Muscle of leg (tissue), 3 donors: ENCODE measurements at regions not wholly inside any gene's neighbourhood (a gene's known extent, or its start where the extent isn't known, plus 50 kb on each side); places are given as distances from the start of the nearest gene placed in this dataset.

Source experiments
- DNase-seq: peaks from one replicate; pipeline ENCODE4 v3.0.0; 2013
- H3K27ac ChIP-seq: one replicate; pipeline ENCODE4 v1.5.1; 2013; ENCODE audit warnings: mild to moderate bottlenecking, low read length, control low read depth
- H3K27me3 ChIP-seq: one replicate; pipeline ENCODE4 v1.6.1; 2013; ENCODE audit warnings: low read length; ENCODE audit not compliant: control insufficient read depth, insufficient read depth
- H3K36me3 ChIP-seq: one replicate; pipeline ENCODE4 v1.6.1; 2013; ENCODE audit warnings: low read length; ENCODE audit not compliant: control insufficient read depth, insufficient read depth
- H3K4me1 ChIP-seq: one replicate; pipeline ENCODE4 v1.6.1; 2013; ENCODE audit warnings: low read length; ENCODE audit not compliant: control insufficient read depth, insufficient read depth
- H3K4me3 ChIP-seq: one replicate; pipeline ENCODE4 v1.5.1; 2013; ENCODE audit warnings: low read length, control low read depth
- H3K9me3 ChIP-seq: replicated peaks from 2 replicates; pipeline ENCODE4 v1.6.1; 2013; ENCODE audit warnings: low read depth, low read length; ENCODE audit not compliant: control insufficient read depth
- WGBS: methylation state at CpG from one replicate; pipeline ENCODE4 v1.1.5; 2013; ENCODE audit warnings: missing lambda C conversion rate; ENCODE audit not compliant: insufficient coverage; 5-methylcytosine and 5-hydroxymethylcytosine counted together

DNA sequence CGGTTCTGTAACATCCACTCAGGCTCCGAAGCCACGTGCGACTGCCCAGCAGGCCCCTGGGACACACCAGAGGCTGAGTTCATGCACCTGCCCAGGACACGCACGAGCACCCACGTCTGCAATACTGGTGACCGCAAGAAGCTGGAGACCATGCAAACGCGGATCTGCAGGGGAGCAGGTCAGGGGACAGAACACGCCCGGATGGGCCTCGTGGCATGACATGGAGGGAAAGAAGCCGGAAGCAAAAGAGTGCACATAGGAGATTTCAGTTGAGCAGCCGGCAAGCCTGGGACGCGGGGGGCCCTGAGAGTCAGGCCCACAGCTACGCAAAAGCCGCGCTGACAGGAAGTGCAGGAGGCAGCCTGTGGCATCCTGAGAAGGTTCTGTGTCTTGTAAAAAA lies 73.7 kb downstream of the FOXL3 start:
- Histone ChIP-seq H3K4me3 (no peak overlapping the region), H3K36me3 (no peaks in the 10 kb centered on the region), H3K9me3 (peaks cover 1% of the 10 kb centered on the region), H3K4me1 (peaks cover 21% of the 10 kb centered on the region), H3K27me3 (peaks cover 45% of the 10 kb centered on the region), H3K27ac (no peak overlapping the region)
- no peak for DNase-seq
- WGBS: 82% methylated on average over 20 of the region's 20 CpGs

DNA sequence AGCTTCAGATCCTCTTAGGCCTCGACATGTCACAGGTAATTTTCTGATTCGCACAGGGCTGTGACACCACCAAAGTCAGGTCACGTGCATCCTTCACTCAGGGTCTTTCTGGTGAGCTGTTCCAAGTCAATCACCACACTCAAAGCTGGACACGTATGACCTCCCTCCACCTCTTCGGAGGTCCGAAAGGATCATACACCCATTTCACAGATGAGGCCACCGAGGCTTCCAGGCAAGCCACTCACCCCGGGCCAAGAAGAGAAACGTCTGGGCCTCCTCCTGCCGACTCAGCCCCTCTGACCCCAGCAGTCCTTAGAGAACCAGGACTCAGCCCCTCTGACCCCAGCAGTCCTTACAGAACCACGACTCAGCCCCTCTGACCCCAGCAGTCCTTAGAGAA lies 74.6 kb downstream of the FOXL3 start:
- Histone ChIP-seq H3K36me3 (no peaks in the 10 kb centered on the region), H3K9me3 (no peaks in the 10 kb centered on the region), H3K27ac (no peak overlapping the region), H3K4me1 (peaks cover 21% of the 10 kb centered on the region), H3K4me3 (no peak overlapping the region), H3K27me3 (peaks cover 38% of the 10 kb centered on the region)
- no peak for DNase-seq
- 89% methylated on average over 10 of the region's 11 CpGs for WGBS

DNA sequence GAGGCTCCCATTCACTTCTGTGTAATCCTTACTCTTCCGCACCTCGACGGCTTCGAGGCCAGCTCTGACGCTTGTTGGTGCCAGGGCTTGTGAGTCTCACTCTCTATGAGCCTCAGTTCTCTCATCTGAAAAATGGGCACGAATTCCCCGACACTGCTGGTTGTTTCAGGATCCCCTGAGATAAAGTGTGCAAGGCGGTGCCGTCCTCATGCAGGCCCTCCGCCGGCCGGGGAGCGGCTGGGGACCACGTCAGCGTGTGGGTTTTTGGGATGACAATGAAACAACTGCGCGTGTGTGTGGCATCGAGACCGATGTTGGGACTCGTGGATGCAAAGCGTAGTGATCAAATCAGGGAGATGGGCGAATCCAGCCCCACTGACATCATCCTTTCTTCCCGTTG lies 75.6 kb downstream of the FOXL3 start:
- Histone ChIP-seq H3K9me3 (no peaks in the 10 kb centered on the region), H3K27ac (no peak overlapping the region), H3K27me3 (peaks cover 28% of the 10 kb centered on the region), H3K36me3 (no peaks in the 10 kb centered on the region), H3K4me3 (no peak overlapping the region), H3K4me1 (peaks cover 13% of the 10 kb centered on the region)
- no peak for DNase-seq
- WGBS: 84% methylated on average over 23 of the region's 23 CpGs

DNA sequence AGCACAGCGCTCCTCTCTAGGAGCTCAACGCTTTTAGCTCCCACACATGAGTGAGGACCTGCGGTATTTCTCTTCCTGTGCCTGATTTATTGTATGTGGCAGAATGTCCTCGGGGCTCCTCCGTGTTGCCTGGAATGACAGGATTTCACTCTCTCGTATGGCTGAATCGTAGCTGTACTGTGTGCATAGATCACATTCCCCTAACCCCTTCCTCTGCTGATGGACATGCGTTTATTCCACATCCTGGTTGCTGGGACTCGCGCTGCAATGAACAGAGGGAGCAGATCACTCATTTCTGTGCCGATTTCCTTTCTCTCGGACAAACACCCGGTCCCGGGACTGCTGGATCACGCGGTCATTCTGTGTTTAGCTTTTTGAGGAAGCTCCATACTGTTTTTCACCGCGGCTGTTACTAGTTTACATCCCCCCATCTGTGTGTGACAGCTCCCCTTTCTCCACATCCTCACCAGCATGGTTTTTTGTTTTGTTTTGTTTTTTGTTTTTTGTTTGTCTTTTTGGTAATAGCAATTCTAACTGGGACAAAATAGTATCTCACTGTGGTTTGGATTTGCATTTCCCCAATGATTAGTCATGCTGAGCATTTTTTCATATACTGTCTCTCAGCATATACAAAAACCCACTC lies 76.3 kb downstream of the FOXL3 start:
- Histone ChIP-seq H3K27me3 (peaks cover 25% of the 10 kb centered on the region), H3K27ac (no peak overlapping the region), H3K4me1 (peaks cover 12% of the 10 kb centered on the region), H3K4me3 (no peak overlapping the region), H3K9me3 (no peaks in the 10 kb centered on the region), H3K36me3 (no peaks in the 10 kb centered on the region)
- WGBS: 3% methylated on average over 14 of the region's 18 CpGs
- peak; percentile 53 for DNase-seq

DNA sequence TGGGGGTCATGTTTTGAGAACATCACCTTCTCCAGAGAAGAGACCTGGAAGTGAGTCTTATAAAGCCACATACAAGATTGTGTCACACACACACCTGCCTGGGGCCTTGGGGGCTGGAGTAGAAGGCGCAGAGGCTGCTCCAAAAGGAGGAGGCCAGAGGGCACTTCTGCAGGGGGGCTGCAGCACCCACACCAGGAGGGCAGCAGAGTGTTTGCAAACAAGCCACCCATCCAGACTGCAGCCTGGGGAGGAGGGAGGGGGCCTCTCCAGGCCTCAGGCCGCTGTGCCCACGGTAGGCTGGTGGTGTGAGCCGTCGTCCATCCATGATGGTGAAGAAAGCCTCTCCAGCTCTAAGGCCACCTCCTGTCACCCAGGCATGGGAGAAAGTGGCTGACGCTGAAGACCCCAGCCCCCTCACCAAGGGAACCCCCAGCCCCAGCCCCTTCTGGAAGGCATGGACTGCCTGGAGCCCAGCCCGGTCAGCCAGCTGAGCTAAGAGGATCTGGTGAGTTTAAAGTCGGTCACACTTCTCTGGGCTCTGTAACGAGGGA lies 77.5 kb downstream of the FOXL3 start:
- no peaks in the 10 kb centered on the region for H3K36me3 ChIP-seq
- no peak overlapping the region for H3K27ac ChIP-seq
- 64% methylated on average over 2 of the region's 9 CpGs for WGBS
- H3K4me3 ChIP-seq: no peak overlapping the region
- no peaks in the 10 kb centered on the region for H3K9me3 ChIP-seq
- H3K4me1 ChIP-seq: peaks cover 5% of the 10 kb centered on the region
- DNase-seq: no peak
- H3K27me3 ChIP-seq: peaks cover 22% of the 10 kb centered on the region

DNA sequence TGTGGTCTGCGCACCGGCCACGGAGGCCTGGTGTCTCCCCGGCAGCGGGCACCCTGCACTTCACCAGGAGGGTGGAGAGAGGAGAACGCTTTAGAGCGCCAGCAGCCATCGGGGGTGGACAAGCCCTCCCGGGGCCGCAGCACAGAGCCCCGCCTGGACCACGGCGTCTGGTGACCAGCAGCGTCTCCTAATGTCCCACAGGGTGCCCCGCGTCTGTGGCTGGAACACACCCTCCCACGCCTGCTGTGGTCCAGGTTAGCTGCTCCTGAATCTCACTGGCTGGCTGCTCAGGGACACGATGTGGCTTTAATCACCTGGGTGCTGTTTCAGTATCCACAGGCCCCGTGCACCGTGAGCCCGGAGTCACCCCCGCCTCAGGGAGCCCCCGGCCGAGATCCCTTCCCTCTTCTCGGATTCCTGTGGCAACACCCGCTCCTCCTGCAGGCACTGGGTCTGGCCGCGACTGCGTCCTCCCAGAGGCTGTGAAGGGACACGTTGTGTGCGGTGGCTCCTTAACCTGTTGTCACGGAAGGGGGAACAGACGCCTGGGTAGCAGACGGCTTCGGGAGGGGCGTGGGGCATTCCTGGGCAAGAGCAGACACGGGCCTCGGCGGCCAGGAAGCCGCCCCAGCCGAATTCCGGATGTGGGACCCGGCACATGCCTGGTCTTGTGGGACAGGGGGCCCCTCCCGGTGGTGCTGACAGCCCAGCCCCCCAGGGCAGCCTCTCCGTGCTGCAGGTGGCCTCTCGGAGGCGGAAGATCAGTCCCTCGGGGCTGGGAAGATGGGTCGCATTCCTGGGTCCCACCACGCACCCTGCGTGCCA lies 78.9 kb downstream of the FOXL3 start:
- 66% methylated on average over 46 of the region's 51 CpGs for WGBS

DNA sequence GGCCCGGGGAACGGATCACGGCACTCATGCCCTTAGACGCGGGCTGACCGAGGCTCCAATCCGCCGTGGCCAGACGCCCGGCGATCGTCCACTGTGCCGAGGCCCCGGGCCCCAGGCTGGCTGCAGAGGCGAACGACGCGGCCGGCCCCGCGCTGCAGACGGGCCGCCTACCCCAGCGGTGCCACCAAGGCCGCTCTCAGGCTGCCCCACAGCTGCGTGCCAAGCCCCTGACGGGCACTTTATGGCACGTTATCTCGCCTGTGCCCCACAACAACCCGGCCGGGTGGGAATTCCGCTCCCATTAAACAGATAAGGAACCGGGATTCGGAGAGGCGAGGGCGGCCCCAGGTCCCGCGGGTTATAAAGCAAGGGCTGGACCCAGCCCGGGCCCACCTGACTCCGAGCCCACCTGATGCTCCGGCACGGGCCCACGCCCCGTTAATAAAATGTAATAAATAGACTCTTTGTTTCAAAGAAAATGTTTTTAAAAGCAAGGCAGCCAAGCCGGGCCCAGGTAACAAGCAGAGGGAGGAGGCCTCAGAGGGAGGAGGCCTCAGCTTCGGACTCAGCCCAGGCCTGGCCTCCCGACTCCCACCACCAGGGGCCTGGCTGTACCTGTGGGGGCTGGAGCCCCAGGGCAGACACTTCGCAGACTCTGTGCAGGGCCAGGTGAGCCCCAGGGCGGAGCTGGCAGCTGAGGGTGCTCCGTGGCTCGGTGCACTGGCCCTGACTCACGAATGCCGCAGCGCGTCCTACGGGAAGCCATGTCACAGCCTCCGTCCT lies 79.7 kb downstream of the FOXL3 start:
- H3K27me3 ChIP-seq: peaks cover 34% of the 10 kb centered on the region
- H3K4me1 ChIP-seq: peaks cover 8% of the 10 kb centered on the region
- no peak for DNase-seq
- no peak overlapping the region for H3K27ac ChIP-seq
- H3K36me3 ChIP-seq: no peaks in the 10 kb centered on the region
- no peaks in the 10 kb centered on the region for H3K9me3 ChIP-seq
- 92% methylated on average over 52 of the region's 57 CpGs for WGBS
- no peak overlapping the region for H3K4me3 ChIP-seq

More for the DNA sequence above, 78.9 kb downstream of the FOXL3 start:
- peaks cover 31% of the 10 kb centered on the region for H3K27me3 ChIP-seq
- no peaks in the 10 kb centered on the region for H3K9me3 ChIP-seq
- H3K4me1 ChIP-seq: peaks cover 7% of the 10 kb centered on the region
- no peaks in the 10 kb centered on the region for H3K36me3 ChIP-seq
- H3K27ac ChIP-seq: no peak overlapping the region
- no peak for DNase-seq
- no peak overlapping the region for H3K4me3 ChIP-seq

DNA sequence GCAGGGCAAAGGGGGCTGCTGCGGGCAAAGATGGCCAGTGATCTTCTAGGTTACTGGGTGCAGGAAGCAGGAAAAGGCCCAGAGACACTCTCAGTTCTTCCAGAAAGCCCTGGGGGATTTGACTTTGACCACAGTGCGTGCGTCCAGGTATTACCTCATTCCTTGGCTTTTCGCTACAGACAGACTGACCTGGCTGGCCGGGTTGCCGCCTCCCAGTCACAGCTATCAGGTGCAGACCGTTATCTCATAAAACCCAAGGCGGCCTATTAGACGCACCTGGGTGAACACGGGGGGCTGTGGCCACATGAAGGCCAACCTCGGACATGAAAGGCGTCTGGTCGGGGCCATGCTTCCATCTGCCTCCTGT lies 80.3 kb downstream of the FOXL3 start:
- WGBS: 87% methylated on average over 13 of the region's 13 CpGs
- no peak overlapping the region for H3K27ac ChIP-seq
- DNase-seq: no peak
- H3K36me3 ChIP-seq: no peaks in the 10 kb centered on the region
- H3K4me3 ChIP-seq: no peak overlapping the region
- H3K4me1 ChIP-seq: peaks cover 8% of the 10 kb centered on the region
- H3K27me3 ChIP-seq: peaks cover 37% of the 10 kb centered on the region
- no peaks in the 10 kb centered on the region for H3K9me3 ChIP-seq

DNA sequence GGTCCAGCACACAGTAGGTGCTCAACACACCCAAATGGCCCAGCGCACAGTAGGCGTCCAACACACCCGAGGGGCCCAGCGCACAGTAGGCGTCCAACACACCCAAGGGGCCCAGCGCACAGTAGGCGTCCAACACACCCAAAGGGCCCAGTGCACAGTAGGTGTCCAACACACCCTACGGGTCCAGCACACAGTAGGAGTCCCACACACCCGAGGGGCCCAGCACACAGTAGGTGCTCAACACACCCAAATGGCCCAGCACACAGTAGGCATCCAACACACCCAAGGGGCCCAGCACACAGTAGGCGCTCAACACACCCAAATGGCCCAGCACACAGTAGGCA lies 80.8 kb downstream of the FOXL3 start:
- no peak for DNase-seq
- Histone ChIP-seq H3K9me3 (no peaks in the 10 kb centered on the region), H3K4me1 (peaks cover 8% of the 10 kb centered on the region), H3K4me3 (no peak overlapping the region), H3K27ac (no peak overlapping the region), H3K36me3 (no peaks in the 10 kb centered on the region), H3K27me3 (peaks cover 38% of the 10 kb centered on the region)
- WGBS: 85% methylated on average over 9 of the region's 10 CpGs
